ENCODE measurements at regions not wholly inside any gene's neighbourhood (a gene's known extent, or its start where the extent isn't known, plus 50 kb on each side); places are given as distances from the start of the nearest gene placed in this dataset.
A peak's percentile ranks its signal among the peaks of the same experiment; 100 is the strongest.
"Not testable (repeated sequence)": the region's sequence is repeated elsewhere in the genome, so short reads cannot be mapped to it uniquely, and the experiment has no call there.

DNA sequence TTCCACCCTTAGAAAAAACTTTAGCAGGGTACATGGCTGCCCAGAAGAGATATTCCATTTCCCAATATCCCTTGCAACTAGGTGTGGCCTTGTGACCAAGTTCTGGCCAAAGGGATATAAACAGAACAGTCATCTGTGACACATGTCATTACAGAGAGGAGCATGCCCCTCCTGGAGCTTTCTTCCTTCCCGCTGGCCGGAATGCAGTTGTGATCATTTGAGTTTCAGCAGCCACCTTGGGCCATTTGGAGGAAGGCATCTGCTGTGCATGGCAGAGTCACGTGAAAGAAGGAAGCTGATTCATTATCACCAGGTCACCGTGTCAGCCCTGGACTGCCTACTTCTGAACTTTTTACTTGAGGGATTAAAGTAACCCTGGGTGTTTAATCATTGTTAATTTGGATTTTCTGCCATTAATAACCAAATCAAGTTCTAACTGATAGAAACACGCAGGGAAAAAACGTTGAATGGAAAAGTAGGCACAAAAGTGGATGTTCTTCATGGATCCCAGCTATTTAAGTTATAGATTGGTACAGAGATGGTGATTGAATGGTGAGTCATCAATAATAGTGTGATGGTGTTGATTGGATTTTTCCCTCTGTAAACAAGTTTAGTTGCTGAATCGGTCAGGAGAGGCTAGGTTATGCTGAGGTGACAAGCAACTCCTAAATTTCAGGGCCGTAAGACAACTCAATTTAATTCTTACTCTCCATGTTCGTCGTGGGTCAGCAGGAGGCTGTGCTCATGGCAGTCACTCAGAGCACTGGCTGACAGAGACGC lies 80.7 kb upstream of the CCDC167 start:
- DNase-seq: no peak

DNA sequence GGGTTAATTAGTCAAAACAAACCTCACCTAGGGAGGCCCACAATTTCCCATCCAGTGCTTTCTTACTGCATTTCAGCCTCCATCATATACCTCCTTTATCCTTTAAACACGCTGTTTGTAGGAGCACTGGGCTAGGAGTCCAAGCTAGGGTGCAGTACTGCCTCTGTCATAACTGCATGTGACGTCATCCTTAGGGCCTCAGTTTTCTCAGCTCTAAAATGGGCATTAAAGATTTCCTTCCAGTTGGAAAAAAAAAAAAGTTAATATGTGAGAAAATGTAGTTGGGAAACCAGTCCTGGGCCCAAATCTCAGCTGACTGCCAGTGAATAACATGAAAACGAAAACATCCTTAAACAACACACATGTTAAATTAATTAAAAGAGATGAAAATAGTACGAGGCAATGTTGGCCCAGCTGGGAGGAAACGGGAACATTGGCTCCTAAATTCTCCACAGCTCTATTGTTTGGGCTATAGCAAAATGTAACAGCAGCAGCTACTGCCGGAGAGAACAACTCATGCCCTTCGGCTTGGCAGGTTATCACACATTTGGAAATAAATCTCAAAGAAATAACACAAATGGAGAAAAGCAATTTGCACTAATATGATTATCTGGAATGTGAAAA lies 79.9 kb upstream of the CCDC167 start:
- no peak for DNase-seq

DNA sequence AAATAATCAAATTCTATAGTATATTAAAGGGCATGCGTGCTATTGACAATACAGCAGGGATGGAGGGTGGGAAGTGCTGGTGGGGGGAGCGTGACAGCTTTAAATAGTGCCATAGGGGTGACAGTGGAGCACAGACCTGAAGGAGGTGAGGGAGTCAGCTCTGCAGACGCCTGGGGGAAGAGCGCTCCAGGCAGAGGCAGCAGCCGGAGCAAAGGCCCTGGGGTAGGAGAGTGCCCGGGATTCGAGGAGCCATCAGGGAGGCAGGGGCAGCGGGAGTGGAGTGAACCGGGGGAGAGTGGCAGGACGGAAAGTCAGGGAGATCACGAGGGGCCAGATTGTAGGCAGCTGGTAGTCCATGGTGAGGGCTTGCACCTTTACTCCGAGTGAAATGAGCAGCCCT lies 78.4 kb upstream of the CCDC167 start:
- DNase-seq: no peak

DNA sequence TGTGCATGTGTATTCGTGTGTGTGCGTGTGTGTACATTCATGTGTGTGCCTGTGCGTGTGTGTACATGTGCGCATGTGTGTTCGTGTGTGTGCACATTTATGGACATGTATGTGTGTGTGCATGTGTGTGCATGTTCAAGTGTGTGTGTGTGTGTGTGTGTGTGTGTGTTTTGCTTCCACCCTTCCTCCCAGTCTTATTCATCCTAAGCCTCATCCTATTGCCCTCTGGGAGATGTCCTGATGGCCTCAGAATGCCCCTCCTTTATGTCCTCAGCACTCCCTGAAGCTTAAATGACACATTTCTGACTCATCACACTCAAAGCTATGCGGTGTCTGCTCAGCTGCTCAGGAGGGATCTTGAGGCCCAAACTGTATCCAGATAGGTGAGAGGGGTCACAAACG lies 76.6 kb upstream of the CCDC167 start:
- no peak for DNase-seq

DNA sequence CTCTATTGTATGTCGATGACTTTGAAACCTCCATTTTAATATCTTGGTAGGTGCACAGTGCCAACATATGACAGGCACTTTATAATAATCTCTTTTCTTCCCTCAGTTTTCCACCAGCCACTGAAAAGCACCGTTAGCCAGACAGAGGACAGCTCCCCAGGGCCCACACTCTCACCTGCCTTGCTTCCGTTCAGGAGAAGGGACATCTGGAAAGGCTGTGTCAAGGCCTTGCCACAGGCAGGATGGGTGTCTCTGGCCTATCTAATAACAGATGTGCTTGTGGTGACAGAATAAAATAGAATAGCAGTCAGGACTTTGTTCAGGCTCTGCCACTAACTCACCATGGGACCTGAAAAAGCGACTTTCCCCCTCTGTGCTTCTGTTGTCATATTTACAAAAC lies 75.5 kb upstream of the CCDC167 start:
- DNase-seq: no peak

DNA sequence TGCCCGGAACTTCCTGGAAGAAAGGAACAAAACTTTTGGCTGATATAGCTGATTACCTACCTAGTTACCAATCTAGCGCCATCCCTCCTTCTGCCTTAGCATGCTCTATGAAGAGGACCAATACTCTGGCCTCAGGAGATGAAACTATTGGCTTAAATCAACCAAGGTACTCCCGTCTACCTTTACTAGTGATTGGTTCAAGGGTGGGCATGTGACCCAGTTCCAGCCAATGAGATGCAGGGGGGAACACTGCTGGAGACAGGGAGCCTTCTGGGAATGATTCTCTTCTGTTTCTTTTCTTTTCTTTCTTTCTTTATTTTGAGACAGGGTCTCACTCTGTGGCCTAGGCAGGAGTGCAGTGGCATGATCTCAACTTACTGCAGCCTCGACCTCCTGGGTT lies 72.6 kb upstream of the CCDC167 start:
- no peak for DNase-seq

DNA sequence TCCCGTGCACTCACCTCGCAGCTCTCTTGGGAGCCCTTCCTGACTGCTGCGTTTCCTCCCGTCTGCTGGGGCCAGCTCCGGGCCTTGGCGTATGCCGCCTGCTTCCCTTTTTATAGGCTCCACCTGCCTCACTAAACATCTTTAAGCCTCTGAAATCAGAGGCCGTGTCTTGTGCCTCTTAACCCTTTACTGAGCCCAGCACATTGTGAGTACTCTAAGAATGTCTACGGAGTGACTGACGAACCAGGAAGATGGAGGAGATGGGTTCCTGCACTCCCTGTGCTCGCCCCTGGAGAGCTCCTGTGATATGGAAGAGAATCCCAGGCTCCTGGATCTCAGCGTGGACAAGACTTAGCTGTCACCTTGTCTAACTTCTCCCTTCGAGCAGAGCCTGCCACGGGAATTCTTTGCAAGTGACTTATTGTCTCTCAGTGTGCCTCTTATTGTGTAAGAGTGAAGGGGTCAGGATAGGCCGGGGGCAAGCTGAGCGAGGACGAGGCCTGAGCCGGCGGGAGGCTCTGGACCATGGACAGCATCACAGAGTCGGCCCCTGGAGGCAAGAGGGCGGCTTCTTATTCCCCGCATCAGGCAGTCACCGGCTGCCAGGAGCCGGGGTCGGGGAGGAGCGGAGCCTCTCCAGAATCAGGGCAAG lies 70.9 kb upstream of the CCDC167 start:
- DNase-seq: no peak

DNA sequence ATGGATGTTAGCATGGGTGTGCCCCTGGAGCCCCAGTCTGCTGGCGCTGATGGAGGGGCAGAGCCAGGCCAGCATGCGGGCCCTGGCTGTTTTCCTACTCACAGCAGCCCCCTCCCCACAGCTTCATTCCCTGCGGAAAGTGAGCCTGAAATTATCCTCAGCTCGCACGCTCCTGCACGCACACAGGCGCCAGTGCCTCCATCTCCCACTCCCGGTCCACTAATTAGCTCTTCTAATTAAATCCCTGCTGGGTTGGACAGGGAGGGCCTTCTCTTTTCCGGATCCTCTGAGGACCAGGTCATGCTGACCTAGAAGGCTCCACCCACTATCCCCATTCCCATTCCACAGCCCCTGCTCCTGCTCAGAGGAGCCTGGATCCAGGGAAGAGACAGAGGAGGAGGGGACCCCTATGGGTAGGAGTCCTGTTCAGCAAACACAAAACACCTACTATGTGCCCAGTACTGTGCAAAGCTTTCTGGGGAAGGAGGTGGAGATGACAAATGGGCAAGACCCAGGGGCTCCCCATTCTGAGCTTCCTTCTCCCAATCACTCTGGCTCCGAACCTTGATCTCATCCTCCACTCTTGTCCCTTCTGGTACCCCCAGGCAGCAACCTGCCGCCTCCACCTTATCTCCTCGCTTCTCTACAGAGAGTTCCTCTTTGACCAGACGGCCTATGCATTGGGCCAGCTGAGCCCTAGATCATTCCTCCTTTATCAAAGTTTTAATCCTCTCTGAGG lies 70.2 kb upstream of the CCDC167 start:
- no peak for DNase-seq

DNA sequence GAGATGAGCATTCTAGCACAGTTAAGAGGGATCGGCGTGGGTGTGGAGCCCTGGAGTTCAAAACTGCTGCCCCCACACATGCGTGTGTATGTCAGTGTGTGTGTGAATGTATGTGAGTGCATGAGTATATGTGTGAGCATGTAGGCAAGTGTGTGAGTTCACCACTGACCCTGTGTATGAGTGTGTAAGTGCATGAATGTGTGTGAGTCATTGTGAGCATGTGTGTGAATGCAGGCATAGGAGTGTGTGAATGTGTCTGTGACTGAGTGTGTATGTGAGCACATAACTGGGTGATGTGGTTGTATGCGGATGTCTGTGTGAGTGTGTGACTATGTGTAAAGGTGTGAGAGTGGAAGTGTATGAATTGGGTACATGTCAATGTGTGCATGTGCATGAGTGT lies 69.6 kb upstream of the CCDC167 start:
- no peak for DNase-seq

DNA sequence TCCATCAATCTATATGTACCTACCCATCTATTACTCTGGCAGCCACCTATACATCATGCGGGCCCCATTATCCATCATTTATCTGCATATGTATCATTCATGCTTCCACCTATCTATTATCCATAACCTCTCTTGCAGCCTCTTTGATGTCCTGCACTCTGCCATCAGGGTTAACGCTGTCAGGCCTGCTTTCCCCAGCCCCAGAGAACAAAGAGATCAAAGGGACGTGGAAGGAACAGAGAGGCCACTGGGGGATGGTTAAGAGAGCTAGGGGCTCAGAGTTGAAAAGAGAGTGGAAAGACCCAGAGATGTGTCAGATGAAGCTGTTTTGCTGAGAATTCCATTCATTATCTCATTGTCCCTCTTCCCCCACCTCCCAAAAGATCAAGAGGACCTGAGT lies 67.3 kb upstream of the CCDC167 start:
- DNase-seq: no peak

DNA sequence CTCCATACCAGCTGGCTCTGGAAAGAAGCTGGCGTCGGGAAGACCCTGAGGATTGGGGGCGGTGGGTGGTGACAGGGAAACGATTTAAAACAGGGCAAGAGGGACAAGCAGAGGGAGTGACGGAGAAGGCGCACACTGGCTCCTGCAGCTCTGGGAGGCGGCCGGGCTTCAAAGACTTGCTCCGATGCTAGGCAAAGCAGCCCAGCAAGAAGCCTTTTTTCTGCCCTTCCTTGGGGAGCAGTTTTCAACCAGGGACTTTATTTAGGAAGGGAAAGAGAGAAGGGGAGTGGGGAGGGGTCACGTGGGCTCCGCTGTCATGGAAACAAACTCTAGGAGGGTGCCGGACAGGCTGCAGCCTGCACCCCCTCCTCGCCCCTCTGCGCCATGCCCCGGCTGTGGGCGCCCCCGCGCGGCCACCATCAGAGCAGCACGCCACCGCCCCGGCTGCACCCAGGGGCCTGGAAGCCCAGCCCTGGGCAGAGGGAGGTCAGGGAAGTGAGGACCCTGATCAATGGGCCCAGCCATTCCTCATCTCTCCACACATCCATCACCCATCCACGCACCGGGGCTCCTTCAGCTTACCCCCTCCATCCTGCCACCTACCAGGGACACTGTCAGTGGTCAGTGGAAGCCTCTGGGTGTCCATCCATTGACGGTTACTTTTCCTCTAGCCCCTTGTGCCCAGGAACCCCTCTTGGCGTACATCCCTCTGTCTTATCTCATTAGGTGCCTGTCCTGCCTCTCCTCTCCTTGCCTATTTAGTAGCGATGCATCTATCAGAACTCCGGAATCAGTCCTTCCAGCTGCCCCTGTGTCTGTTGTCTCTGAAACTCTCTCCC lies 66.6 kb upstream of the CCDC167 start:
- peak in 47 of 51 donors; percentile 5 to 86 (median 53) for DNase-seq

DNA sequence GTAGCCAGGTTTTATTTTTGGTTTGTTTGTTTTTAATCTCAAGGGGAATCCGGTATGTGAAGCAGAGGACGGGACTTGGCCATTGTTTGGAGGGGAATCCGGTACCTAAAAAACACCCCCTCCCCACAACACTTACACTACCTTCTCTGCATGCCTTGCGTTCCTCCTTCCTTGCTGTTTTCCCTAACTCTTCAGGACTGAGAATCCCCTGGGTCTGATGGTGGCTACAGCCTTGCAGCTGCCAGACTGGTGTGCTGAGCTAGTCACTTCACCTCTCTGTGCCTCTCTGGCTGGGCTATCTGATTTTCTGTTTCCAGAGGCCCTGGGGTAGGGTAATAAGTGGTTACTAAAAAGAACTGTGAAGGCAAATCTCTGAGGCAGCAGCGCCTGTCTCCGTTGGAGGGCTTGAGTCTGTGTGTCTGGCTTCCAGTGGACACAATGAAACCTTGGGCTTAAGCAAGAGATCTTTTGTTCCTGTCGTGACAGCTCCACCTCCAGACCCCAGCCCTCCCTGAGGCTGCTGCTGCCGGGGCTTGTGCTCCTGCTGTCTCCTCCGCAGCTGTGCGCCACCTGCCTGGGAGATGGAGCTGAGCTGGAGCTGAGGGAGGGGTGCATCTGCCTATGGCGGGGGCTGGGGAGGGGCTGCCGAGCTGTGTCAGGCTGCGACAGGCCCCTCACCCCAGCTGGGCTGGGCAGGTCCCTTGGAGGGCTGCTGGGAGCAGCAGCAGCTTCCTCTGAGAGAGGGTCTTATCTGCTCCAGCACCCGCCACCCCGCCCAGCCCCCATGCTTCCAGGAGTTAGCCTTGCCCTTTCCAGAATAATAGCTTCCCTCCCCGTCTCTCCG lies 65.8 kb upstream of the CCDC167 start:
- DNase-seq: peak in 34 of 51 donors; percentile 5 to 77 (median 36)

DNA sequence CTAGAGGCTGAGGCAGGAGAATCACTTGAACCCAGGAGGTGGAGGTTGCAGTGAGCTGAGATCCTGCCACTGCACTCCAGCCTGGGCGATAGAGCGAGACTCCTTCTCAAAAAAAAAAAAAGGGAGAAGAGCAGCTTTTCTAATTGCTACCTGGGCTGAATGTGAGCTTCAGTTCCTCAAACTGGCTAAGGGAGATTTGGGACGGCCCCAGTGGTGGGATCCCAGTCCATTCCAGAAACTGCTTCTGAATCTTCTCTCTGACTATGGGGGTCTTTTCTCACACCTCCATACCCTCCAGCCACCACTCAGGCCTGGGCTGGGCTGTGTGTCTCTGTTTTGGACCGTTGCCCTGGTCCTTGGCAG lies 63.2 kb upstream of the CCDC167 start:
- not testable (repeated sequence) for DNase-seq

DNA sequence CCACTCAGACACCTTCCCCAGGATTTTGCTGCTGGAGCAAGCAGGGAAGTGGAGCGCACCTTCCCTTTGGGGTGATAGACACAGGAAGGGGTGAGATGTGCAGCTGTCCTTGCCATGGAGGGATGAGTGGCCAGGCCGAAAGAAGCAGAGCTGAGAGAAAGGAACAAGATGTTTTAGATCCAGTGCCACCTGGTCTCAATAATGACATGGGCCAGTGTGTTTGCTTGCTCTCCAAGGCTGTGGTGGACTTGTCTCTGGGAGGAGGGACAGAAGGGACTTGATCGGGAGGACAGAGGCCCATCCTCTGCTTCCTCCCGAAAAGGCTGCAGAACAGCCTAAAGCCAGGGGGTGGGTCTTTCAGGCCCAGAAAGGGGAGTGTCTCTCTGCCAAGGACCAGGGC lies 61.7 kb upstream of the CCDC167 start:
- no peak for DNase-seq

DNA sequence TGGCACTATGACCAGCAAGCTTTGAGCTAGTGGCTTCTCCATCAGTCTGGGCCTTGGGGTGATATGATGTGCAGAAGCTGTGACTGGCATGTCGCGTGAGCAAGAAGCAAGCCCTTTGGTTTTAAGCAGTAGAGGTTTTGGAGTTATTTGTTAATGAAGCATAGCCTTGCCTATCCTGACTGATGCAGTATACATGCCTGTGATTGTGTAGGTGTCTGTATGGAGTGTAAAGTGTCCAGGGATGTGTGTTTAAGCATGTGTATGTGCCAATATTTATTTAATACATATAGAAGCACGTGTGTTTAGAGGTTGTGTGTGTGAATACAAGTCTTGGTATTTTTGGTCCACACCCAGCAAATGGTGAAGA lies 61.0 kb upstream of the CCDC167 start:
- no peak for DNase-seq

DNA sequence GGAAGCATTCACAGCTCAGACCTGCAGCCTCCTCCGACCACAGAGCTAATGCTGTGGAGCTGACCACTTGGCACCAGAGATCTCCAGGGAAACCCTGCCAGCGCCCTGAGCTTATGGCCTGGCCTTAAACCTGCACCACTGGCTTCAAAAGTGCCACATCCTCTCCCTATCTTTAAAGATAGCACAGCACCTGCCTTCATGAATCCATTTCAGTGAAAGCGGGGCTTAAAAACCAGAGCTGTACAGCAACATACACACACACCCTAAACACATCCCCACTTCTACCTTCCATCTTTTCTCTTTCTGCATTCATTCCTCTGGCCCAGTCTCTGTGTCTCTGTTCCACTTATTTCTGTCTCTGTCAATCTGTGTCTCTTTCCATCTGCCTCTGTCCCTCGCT lies 59.8 kb upstream of the CCDC167 start:
- peak in 2 of 51 donors; percentile 5 to 8 for DNase-seq

DNA sequence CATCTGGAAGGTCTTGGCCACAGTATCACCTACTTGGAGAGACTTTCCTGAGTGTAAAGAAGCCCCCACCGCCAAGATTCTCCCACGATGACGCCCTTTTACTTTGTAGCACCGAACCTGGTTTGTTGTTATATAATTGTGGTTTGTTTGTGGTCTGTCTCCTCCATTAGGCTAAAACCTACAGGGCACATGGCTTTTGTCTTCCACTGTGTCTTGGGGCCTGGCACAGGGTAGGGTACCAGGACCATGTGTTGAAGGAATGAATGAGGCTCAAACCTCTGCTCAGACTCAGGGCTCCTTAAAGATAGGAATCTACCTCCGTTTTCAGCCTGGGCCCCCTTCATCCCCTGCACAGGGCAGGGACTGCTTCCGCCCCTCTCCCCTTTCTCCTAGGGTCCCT lies 59.4 kb upstream of the CCDC167 start:
- no peak for DNase-seq

DNA sequence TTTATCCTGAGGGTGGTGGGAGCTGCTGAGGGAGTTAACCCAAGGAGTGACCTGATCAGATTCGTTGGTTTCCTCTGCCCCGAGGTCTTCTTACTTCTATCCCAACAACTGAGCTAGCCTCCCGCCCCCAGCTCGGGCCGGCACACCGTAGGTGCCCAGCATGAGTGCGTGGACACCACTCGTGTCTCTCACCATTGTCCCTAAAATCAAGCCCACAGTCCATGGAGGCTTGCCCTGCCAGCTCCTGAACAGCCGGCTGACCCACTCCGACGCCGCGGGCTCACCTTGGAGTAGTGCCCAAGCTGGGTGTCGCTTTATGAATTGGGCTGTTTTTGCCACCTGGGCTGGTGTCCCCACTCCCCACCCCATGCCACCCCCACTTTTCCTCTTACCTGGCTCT lies 59.0 kb upstream of the CCDC167 start:
- no peak for DNase-seq

DNA sequence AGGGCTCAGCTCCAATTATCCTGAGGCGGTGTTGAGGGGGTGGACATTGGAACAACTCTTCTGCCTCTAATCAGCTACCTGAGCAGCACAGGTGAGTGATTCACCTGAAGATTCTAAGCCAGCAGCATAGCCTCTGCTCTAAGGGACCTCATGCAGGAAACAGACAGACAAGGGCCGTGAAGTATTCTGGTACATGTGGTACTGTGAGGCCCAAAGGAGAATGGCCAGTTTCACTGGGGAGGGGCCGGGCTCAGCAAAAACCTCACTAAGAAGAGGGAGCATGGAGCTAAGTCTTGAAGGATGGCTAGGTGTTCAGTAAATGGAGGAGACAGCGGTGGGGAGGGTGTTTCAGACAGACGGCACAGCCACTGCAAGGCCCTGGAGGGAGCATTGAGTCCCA lies 58.5 kb upstream of the CCDC167 start:
- DNase-seq: no peak

DNA sequence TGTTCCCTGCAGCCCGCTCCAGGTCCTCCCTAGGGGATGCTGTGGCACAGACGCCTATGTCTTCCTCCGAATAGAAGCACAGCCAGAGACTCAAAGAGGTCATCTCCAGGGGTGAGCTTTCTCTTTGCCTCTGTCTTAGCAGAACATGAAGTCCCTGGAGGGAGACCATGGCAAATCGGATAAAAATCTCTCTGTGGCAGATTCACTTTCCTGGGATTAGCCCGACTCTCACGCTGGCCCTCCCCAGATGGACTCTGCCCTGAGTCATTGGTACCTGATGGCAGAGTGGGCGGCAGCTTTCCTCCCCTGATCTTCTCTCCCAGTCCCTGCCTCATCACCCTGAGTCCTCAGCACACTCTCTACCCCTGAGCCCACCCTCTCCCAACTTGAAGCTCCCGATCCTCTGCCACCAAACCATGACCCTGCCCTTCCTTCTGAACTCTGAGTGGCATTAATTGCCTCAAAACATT lies 58.0 kb upstream of the CCDC167 start:
- DNase-seq: no peak

Data from hypothalamus (tissue), 51 donors.